SK-N-SH (cell line): ENCODE measurements at regions not wholly inside any gene's neighbourhood (a gene's known extent, or its start where the extent isn't known, plus 50 kb on each side); places are given as distances from the start of the nearest gene placed in this dataset.
A peak's percentile ranks its signal among the peaks of the same experiment; 100 is the strongest.

Source experiments
- CTCF ChIA-PET: fragments of 300-600, 350-600 bp; formaldehyde crosslinking; extraction: SDS; loops from one replicate; lab custom pipeline; 2021; lab: Yijun Ruan, JAX
- POLR2A ChIA-PET: fragments of 350-600 bp; sonication (Branson Sonifier 250); formaldehyde crosslinking; extraction: SDS; loops from one replicate; lab custom pipeline; 2020; ENCODE audit warnings: antibody characterized with exemption, inconsistent platforms; lab: Yijun Ruan, JAX
- DNase-seq: peaks from one replicate; pipeline ENCODE4 v3.0.0; 2012
- H2AFZ ChIP-seq: fragments of 200-600 bp; sonication (generic); 2 replicates; pipeline ENCODE4 v1.8.1; 2016; ENCODE audit warnings: antibody characterized with exemption, mild to moderate bottlenecking, low read depth
- H3F3A ChIP-seq: fragments of 200-600 bp; sonication (generic); replicated peaks from 2 replicates; pipeline ENCODE3; 2016; ENCODE audit warnings: antibody characterized with exemption, mild to moderate bottlenecking; ENCODE audit not compliant: insufficient read depth
- H3K27ac ChIP-seq, 2 experiments: fragments of 200-500 bp in 1 of 2; fragments of 200-600 bp in 1 of 2; sonication (Bioruptor generic) in 1 of 2; sonication (generic), shearing (Covaris generic) in 1 of 2; 2 replicates each; pipeline versions ENCODE4 v1.5.1 to v1.6.1; 2014 to 2016; ENCODE audit warnings: low read depth in 2 of 2, inconsistent platforms in 1 of 2, low read length in 1 of 2, mild to moderate bottlenecking in 1 of 2, mixed read lengths in 1 of 2
- H3K27me3 ChIP-seq: fragments of 200-600 bp; sonication (generic), shearing (Covaris generic); 2 replicates; pipeline ENCODE4 v1.6.1; 2016; ENCODE audit warnings: mixed run types; ENCODE audit not compliant: insufficient read depth
- H3K36me3 ChIP-seq, 2 experiments: fragments of 200-500 bp in 1 of 2; fragments of 200-600 bp in 1 of 2; sonication (Bioruptor generic) in 1 of 2; sonication (generic) in 1 of 2; replicated peaks in 1 of 2; 2 replicates each; pipeline versions ENCODE3 to v1.5.1; 2014 to 2016; ENCODE audit warnings: low read length in 1 of 2, mild to moderate bottlenecking in 1 of 2; ENCODE audit not compliant: insufficient read depth in 2 of 2, control insufficient read depth in 1 of 2
- H3K4me1 ChIP-seq, 2 experiments: fragments of 200-500 bp in 1 of 2; fragments of 200-600 bp in 1 of 2; sonication (Bioruptor generic) in 1 of 2; sonication (generic), shearing (Covaris generic) in 1 of 2; 2 replicates each; pipeline versions ENCODE4 v1.5.1 to v1.6.1; 2014 to 2016; ENCODE audit warnings: low read depth in 1 of 2, low read length in 1 of 2, mixed run types in 1 of 2; ENCODE audit not compliant: insufficient read depth in 2 of 2, control insufficient read depth in 1 of 2
- H3K4me2 ChIP-seq: fragments of 200-600 bp; sonication (generic), shearing (Covaris generic); 2 replicates; pipeline ENCODE4 v1.6.1; 2017; ENCODE audit warnings: mixed run types
- H3K4me3 ChIP-seq, 2 experiments: fragments of 200-500 bp in 1 of 2; fragments of 200-600 bp in 1 of 2; sonication (Bioruptor generic) in 1 of 2; sonication (generic), shearing (Covaris generic) in 1 of 2; 2 replicates each; pipeline versions ENCODE4 v1.5.1 to v1.8.1; 2014 to 2016; ENCODE audit warnings: low read depth in 2 of 2, inconsistent platforms in 1 of 2, low read length in 1 of 2, mild to moderate bottlenecking in 1 of 2, mixed read lengths in 1 of 2, moderate library complexity in 1 of 2
- H3K79me2 ChIP-seq: fragments of 200-600 bp; sonication (generic); 2 replicates; pipeline ENCODE4 v1.8.1; 2017; ENCODE audit warnings: mild to moderate bottlenecking; ENCODE audit not compliant: insufficient read depth
- H3K9ac ChIP-seq: fragments of 200-600 bp; sonication (generic); 2 replicates; pipeline ENCODE4 v1.6.1; 2017; ENCODE audit warnings: mixed run types
- H3K9me2 ChIP-seq: fragments of 200-600 bp; sonication (generic); 2 replicates; pipeline ENCODE4 v1.6.1; 2017; ENCODE audit warnings: mixed run types
- H3K9me3 ChIP-seq: fragments of 200-600 bp; sonication (generic); 2 replicates; pipeline ENCODE4 v1.6.1; 2017; ENCODE audit warnings: mixed run types, mild to moderate bottlenecking, moderate library complexity
- H4K20me1 ChIP-seq: fragments of 200-600 bp; sonication (generic); 2 replicates; pipeline ENCODE4 v1.6.1; 2017; ENCODE audit warnings: mild to moderate bottlenecking, mixed run types; ENCODE audit not compliant: insufficient read depth
- CHD2 ChIP-seq: fragments of 150-350 bp; IDR thresholded peaks from 2 replicates; pipeline ENCODE4 v1.6.1; 2018; ENCODE audit warnings: low read length; ENCODE audit not compliant: partially characterized antibody
- CTCF ChIP-seq: fragments of 200-600 bp; sonication (generic); IDR thresholded peaks from 2 replicates; pipeline ENCODE4 v1.6.1; 2017; ENCODE audit warnings: antibody characterized with exemption, mild to moderate bottlenecking, moderate library complexity
- EP300 ChIP-seq, 2 experiments: IDR thresholded peaks; 2 replicates each; pipeline versions ENCODE4 v1.4.0 to v1.6.1; 2012; ENCODE audit warnings: borderline replicate concordance in 1 of 2, low read depth in 1 of 2, low read length in 1 of 2
- FOSL2 ChIP-seq: IDR thresholded peaks from 2 replicates; pipeline ENCODE4 v1.4.0; 2012; ENCODE audit warnings: low read depth, mild to moderate bottlenecking, moderate library complexity, borderline replicate concordance
- FOXM1 ChIP-seq: IDR thresholded peaks from 2 replicates; pipeline ENCODE4 v1.4.0; 2012; ENCODE audit warnings: low read depth, mild to moderate bottlenecking
- GATA2 ChIP-seq: sonication (generic); formaldehyde crosslinking; IDR thresholded peaks from 2 replicates; pipeline ENCODE4 v1.5.0; 2020; ENCODE audit warnings: mild to moderate bottlenecking, missing genetic modification reagents
- MEF2A ChIP-seq: IDR thresholded peaks from 2 replicates; pipeline ENCODE4 v1.4.0; 2012; ENCODE audit warnings: low read depth, borderline replicate concordance
- MXI1 ChIP-seq: IDR thresholded peaks from 2 replicates; pipeline ENCODE4 v1.6.1; 2012; ENCODE audit warnings: mild to moderate bottlenecking, low read depth, low read length, improper control_type of control experiment
- NRF1 ChIP-seq: IDR thresholded peaks from 2 replicates; pipeline ENCODE4 v1.6.1; 2012; ENCODE audit warnings: low read depth, mild to moderate bottlenecking, low read length
- POLR2AphosphoS5 ChIP-seq: IDR thresholded peaks from 2 replicates; pipeline ENCODE4 v1.6.1; 2012; ENCODE audit warnings: low read depth, low read length
- RAD21 ChIP-seq: IDR thresholded peaks from 2 replicates; pipeline ENCODE4 v1.6.1; 2012; ENCODE audit warnings: mild to moderate bottlenecking, low read length
- RCOR1 ChIP-seq: fragments of 150-350 bp; IDR thresholded peaks from 2 replicates; pipeline ENCODE4 v1.6.1; 2017; ENCODE audit warnings: antibody characterized with exemption, low read length
- REST ChIP-seq: IDR thresholded peaks from 2 replicates; pipeline ENCODE4 v1.6.1; 2012; ENCODE audit warnings: mild to moderate bottlenecking, low read depth, low read length, moderate library complexity
- RXRA ChIP-seq: IDR thresholded peaks from 2 replicates; pipeline ENCODE4 v1.4.0; 2012; ENCODE audit warnings: low read depth, mild to moderate bottlenecking, borderline replicate concordance
- SIN3A ChIP-seq: IDR thresholded peaks from 2 replicates; pipeline ENCODE4 v1.6.1; 2012; ENCODE audit warnings: low read depth, mild to moderate bottlenecking, low read length, moderate library complexity, borderline replicate concordance
- SMC3 ChIP-seq: IDR thresholded peaks from 2 replicates; pipeline ENCODE4 v1.6.1; 2012; ENCODE audit warnings: low read depth, low read length, improper control_type of control experiment
- TEAD4 ChIP-seq: IDR thresholded peaks from 2 replicates; pipeline ENCODE4 v1.4.0; 2012; ENCODE audit warnings: mild to moderate bottlenecking, borderline replicate concordance; ENCODE audit not compliant: insufficient read depth
- USF1 ChIP-seq: IDR thresholded peaks from 2 replicates; pipeline ENCODE4 v1.4.0; 2012; ENCODE audit warnings: low read depth, borderline replicate concordance
- USF2 ChIP-seq: fragments of 150-350 bp; IDR thresholded peaks from 2 replicates; pipeline ENCODE4 v1.6.1; 2017; ENCODE audit warnings: antibody characterized with exemption, low read length, low read depth, borderline replicate concordance
- WGBS: methylation state at CpG from one replicate; pipeline ENCODE4 v1.1.6; 2017; ENCODE audit warnings: low lambda C conversion rate; 5-methylcytosine and 5-hydroxymethylcytosine counted together

GRCh38 chr7:126210707-126211106, 1042.0 kb downstream of the GRM8 start (continued):
- TF ChIP-seq REST (no peak), POLR2AphosphoS5 (no peak)
- TF ChIP-seq, all 33 proteins: peak for 0

GRCh38 chr7:126203185-126203584, 1049.6 kb downstream of the GRM8 start:
- Histone ChIP-seq H3K4me3 (no peak overlapping the region), H3K79me2 (no peaks in the 10 kb centered on the region), H3K36me3 (no peaks in the 10 kb centered on the region), H2AFZ (no peak overlapping the region), H3K4me2 (no peak overlapping the region)
- POLR2A ChIA-PET, result no interaction called here
- TF ChIP-seq FOSL2 (no peak), RXRA (no peak), RAD21 (no peak), EP300 (IDR thresholded peaks at IDR 0.05; ENCODE audit: borderline replicate concordance in 1 of 2, low read depth in 1 of 2, low read length in 1 of 2) (peak in 1 of 2 experiments; percentile 50; a peak in 2 of 4 replicates), RCOR1 (no peak), GATA2 (CRISPR knock-in tag) (peak; percentile 62)
- TF ChIP-seq, all 33 proteins: peak for 2
- no peak overlapping the region for H3K9ac ChIP-seq
- DNase-seq, result peak; percentile 3
- H3F3A ChIP-seq, result no peaks in the 10 kb centered on the region
- H3K9me2 ChIP-seq, result no peaks in the 10 kb centered on the region
- no peaks in the 10 kb centered on the region for H4K20me1 ChIP-seq
- CTCF ChIA-PET, result no interaction called here
- no peaks in the 10 kb centered on the region for H3K9me3 ChIP-seq
- 2% methylated on average over 1 of the region's 1 CpG for WGBS
- H3K27me3 ChIP-seq, result no peaks in the 10 kb centered on the region
- peaks cover 0 to 4% of the 10 kb centered on the region in 2 experiments; a peak in 1 of 4 replicates for H3K4me1 ChIP-seq
- peak overlapping the region in 1 of 2 experiments; percentile 64; a peak in 2 of 4 replicates for H3K27ac ChIP-seq

- Histone ChIP-seq H3K9me2 (no peaks in the 10 kb centered on the region), H3K9me3 (no peaks in the 10 kb centered on the region), H3K4me1 (peaks cover 0 to 4% of the 10 kb centered on the region in 2 experiments; a peak in 1 of 4 replicates), H2AFZ (no peak overlapping the region), H3K36me3 (no peaks in the 10 kb centered on the region), H3K79me2 (no peaks in the 10 kb centered on the region), H3K4me3 (no peak overlapping the region), H3K4me2 (no peak overlapping the region), H3K9ac (no peak overlapping the region), H3K27ac (no peak overlapping the region), H3K27me3 (no peaks in the 10 kb centered on the region), H3F3A (no peaks in the 10 kb centered on the region), H4K20me1 (no peaks in the 10 kb centered on the region)
- DNase-seq, result no peak
- CTCF ChIA-PET, result no interaction called here
- 48% methylated on average over 1 of the region's 1 CpG for WGBS
- POLR2A ChIA-PET, result no interaction called here
- TF ChIP-seq CTCF (no peak), TEAD4 (no peak), FOSL2 (no peak), USF2 (no peak), SIN3A (no peak), SMC3 (no peak), MEF2A (no peak), CHD2 (no peak), NRF1 (no peak), RCOR1 (no peak), USF1 (no peak), POLR2AphosphoS5 (no peak), FOXM1 (no peak), MXI1 (no peak)
These were observed 1050.6 kb downstream of the GRM8 start for GRCh38 chr7:126202177-126202576.
